WTC11 (cell line): ENCODE measurements at regions not wholly inside any gene's neighbourhood (a gene's known extent, or its start where the extent isn't known, plus 50 kb on each side); places are given as distances from the start of the nearest gene placed in this dataset.
A peak's percentile ranks its signal among the peaks of the same experiment; 100 is the strongest.

Experiments used
- ATAC-seq: fragments of 200-7000 bp; cut with Tn5 transposase; 2 replicates; pipeline ENCODE4 v1.10.0; 2021; ENCODE audit warnings: mild to moderate bottlenecking, moderate library complexity
- CTCF ChIA-PET: fragments of 300-600 bp; sonication (Branson Sonifier 250); formaldehyde crosslinking; loops from one replicate; lab custom pipeline; 2021; ENCODE audit warnings: antibody characterized with exemption; lab: Charles Lee
- POLR2A ChIA-PET: fragments of 350-600 bp; sonication (Branson Sonifier 250); formaldehyde crosslinking; loops from one replicate; lab custom pipeline; 2021; ENCODE audit warnings: antibody characterized with exemption; lab: Charles Lee
- DNase-seq: peaks from one replicate; pipeline ENCODE4 v3.0.0; 2021; ENCODE audit warnings: low spot score
- H3K27ac Mint-ChIP-seq: 2 replicates; pipeline ENCODE4 v1.8.0; 2021; ENCODE audit warnings: mixed read lengths
- H3K27me3 Mint-ChIP-seq: 2 replicates; pipeline ENCODE4 v1.8.0; 2021; ENCODE audit warnings: low read depth, mild to moderate bottlenecking, moderate library complexity, mixed read lengths
- H3K36me3 Mint-ChIP-seq: 2 replicates; pipeline ENCODE4 v1.8.0; 2021; ENCODE audit warnings: mixed read lengths
- H3K4me1 Mint-ChIP-seq: 2 replicates; pipeline ENCODE4 v1.8.0; 2022; ENCODE audit warnings: mixed read lengths
- H3K4me3 Mint-ChIP-seq: 2 replicates; pipeline ENCODE4 v1.8.0; 2021; ENCODE audit warnings: mild to moderate bottlenecking, moderate library complexity, mixed read lengths
- H3K9me3 Mint-ChIP-seq: 2 replicates; pipeline ENCODE4 v1.8.0; 2021; ENCODE audit warnings: mixed read lengths
- CREB1 ChIP-seq: sonication (generic); formaldehyde crosslinking; IDR thresholded peaks from 2 replicates; pipeline ENCODE4 v1.8.0; 2023; ENCODE audit warnings: mild to moderate bottlenecking, missing genetic modification reagents
- ESRRA ChIP-seq: sonication (generic); formaldehyde crosslinking; IDR thresholded peaks from 2 replicates; pipeline ENCODE4 v1.8.1; 2022; ENCODE audit warnings: mild to moderate bottlenecking, missing genetic modification reagents, borderline replicate concordance
- FOXK1 ChIP-seq: sonication (generic); formaldehyde crosslinking; IDR thresholded peaks from 2 replicates; pipeline ENCODE4 v1.8.0; 2022; ENCODE audit warnings: mild to moderate bottlenecking, moderate library complexity, missing genetic modification reagents
- IRF2 ChIP-seq: sonication (generic); formaldehyde crosslinking; IDR thresholded peaks from 2 replicates; pipeline ENCODE4 v1.8.0; 2022; ENCODE audit warnings: low read depth, missing genetic modification reagents, borderline replicate concordance
- JAZF1 ChIP-seq: fragments of 250-450 bp; sonication (Bioruptor Pico); IDR thresholded peaks from 2 replicates; pipeline ENCODE4 v1.9.0; 2021; ENCODE audit warnings: moderate library complexity, mild to moderate bottlenecking, inconsistent platforms
- NR2C2 ChIP-seq: sonication (generic); formaldehyde crosslinking; IDR thresholded peaks from 2 replicates; pipeline ENCODE4 v1.8.0; 2022; ENCODE audit warnings: mild to moderate bottlenecking, missing genetic modification reagents
- NR3C1 ChIP-seq: sonication (generic); formaldehyde crosslinking; conservative IDR thresholded peaks from 2 replicates; pipeline ENCODE4 v1.8.1; 2023; ENCODE audit warnings: low read depth, mild to moderate bottlenecking, missing genetic modification reagents
- OVOL2 ChIP-seq: fragments of 250-450 bp; sonication (Bioruptor Pico); IDR thresholded peaks from 2 replicates; pipeline ENCODE4 v1.9.0; 2021; ENCODE audit warnings: mild to moderate bottlenecking, borderline replicate concordance
- ZBTB21 ChIP-seq: sonication (generic); formaldehyde crosslinking; IDR thresholded peaks from 2 replicates; pipeline ENCODE4 v1.8.1; 2023; ENCODE audit warnings: mild to moderate bottlenecking, missing genetic modification reagents, borderline replicate concordance
- ZNF219 ChIP-seq: sonication (generic); formaldehyde crosslinking; IDR thresholded peaks from 2 replicates; pipeline ENCODE4 v1.8.0; 2023; ENCODE audit warnings: missing genetic modification reagents, mild to moderate bottlenecking, borderline replicate concordance
- TF ChIP-seq, protein P1 (sequence below): sonication (generic); formaldehyde crosslinking; IDR thresholded peaks from 2 replicates; pipeline ENCODE4 v1.8.1; 2023; ENCODE audit warnings: mild to moderate bottlenecking, moderate library complexity, missing genetic modification reagents
- TF ChIP-seq, protein P2 (sequence below): fragments of 250-450 bp; sonication (Bioruptor Pico); conservative IDR thresholded peaks from 2 replicates; pipeline ENCODE4 v1.9.0; 2021; ENCODE audit warnings: mild to moderate bottlenecking
- TF ChIP-seq, protein P3 (sequence below): sonication (generic); formaldehyde crosslinking; IDR thresholded peaks from 2 replicates; pipeline ENCODE4 v1.8.0; 2023; ENCODE audit warnings: mild to moderate bottlenecking, missing genetic modification reagents
- TF ChIP-seq, protein P4 (sequence below): fragments of 250-450 bp; sonication (Bioruptor Pico); IDR thresholded peaks from 2 replicates; pipeline ENCODE4 v1.8.0; 2021; ENCODE audit warnings: mild to moderate bottlenecking
- TF ChIP-seq, protein P5 (sequence below): fragments of 250-450 bp; sonication (Bioruptor Pico); IDR thresholded peaks from 2 replicates; pipeline ENCODE4 v1.9.0; 2021; ENCODE audit warnings: moderate library complexity, mild to moderate bottlenecking, inconsistent platforms, borderline replicate concordance
- TF ChIP-seq, protein P6 (sequence below): sonication (generic); formaldehyde crosslinking; IDR thresholded peaks from 2 replicates; pipeline ENCODE4 v1.8.1; 2022; ENCODE audit warnings: mild to moderate bottlenecking, missing genetic modification reagents, moderate library complexity, borderline replicate concordance
- TF ChIP-seq, protein P7 (sequence below): sonication (generic); formaldehyde crosslinking; IDR thresholded peaks from 2 replicates; pipeline ENCODE4 v1.8.1; 2023; ENCODE audit warnings: mild to moderate bottlenecking, missing genetic modification reagents
- TF ChIP-seq, protein P8 (sequence below): sonication (generic); formaldehyde crosslinking; IDR thresholded peaks from 2 replicates; pipeline ENCODE4 v1.8.0; 2022; ENCODE audit warnings: mild to moderate bottlenecking, missing genetic modification reagents
- TF ChIP-seq, protein P9 (sequence below): sonication (generic); formaldehyde crosslinking; IDR thresholded peaks from 2 replicates; pipeline ENCODE4 v1.8.1; 2022; ENCODE audit warnings: missing genetic modification reagents, borderline replicate concordance
- TF ChIP-seq, protein P10 (sequence below): sonication (generic); formaldehyde crosslinking; IDR thresholded peaks from 2 replicates; pipeline ENCODE4 v1.8.1; 2023; ENCODE audit warnings: mild to moderate bottlenecking, missing genetic modification reagents, moderate library complexity

DNA sequence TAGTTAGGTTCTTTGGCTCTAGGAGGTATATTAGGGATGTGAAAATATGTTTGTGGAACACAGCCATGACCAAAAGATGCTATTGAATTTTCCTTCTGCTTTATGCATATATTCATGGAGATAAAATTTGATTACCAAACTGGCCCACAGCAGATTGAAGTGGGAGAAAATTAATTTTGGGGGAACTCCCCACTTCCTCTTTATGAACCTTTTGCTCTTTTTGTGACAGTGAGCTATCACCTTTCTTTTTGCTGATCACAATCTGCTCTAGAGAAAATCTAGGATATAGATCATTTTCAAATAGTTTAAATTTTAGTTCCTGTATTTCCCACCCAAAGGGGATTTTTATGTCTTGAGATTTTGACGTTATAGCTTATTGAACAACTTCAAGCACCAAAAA lies 313.0 kb downstream of the GABRB2 start (continued):
- TF ChIP-seq, protein P1, sequence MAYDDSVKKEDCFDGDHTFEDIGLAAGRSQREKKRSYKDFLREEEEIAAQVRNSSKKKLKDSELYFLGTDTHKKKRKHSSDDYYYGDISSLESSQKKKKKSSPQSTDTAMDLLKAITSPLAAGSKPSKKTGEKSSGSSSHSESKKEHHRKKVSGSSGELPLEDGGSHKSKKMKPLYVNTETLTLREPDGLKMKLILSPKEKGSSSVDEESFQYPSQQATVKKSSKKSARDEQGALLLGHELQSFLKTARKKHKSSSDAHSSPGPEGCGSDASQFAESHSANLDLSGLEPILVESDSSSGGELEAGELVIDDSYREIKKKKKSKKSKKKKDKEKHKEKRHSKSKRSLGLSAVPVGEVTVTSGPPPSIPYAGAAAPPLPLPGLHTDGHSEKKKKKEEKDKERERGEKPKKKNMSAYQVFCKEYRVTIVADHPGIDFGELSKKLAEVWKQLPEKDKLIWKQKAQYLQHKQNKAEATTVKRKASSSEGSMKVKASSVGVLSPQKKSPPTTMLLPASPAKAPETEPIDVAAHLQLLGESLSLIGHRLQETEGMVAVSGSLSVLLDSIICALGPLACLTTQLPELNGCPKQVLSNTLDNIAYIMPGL, result no peak
- TF ChIP-seq NR2C2 (CRISPR knock-in tag), result no peak
- TF ChIP-seq, protein P2, sequence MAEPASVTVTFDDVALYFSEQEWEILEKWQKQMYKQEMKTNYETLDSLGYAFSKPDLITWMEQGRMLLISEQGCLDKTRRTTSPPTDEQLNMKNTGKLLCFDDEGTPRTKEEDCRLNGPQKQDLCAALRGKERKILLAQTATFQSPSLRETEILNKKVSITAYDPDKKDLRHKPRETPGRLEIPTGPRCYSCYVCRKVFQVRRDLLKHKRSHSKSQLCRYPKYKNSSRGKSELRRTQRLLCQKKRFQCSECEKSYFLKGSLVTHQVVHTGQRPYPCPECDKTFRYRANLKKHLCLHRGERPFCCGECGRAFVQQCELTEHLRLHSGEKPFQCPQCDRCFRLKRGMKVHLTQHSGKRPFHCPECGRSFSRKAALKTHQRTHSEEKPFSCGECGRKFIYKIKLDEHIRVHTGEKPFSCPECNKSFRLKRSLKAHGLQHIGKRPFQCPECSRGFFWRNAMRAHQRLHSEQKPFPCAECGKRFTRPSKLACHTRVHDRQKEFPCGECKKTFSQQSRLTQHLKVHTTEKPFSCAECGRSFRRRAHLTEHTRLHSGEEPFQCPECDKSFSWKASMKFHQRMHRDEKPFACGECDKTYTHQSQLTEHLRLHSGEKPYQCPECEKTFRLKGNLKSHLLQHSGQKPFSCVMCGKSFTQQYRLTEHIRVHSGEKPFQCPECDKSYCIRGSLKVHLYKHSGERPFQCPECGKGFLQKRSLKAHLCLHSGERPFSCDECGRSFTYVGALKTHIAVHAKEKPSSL (CRISPR knock-in tag), result no peak
- TF ChIP-seq, protein P3, sequence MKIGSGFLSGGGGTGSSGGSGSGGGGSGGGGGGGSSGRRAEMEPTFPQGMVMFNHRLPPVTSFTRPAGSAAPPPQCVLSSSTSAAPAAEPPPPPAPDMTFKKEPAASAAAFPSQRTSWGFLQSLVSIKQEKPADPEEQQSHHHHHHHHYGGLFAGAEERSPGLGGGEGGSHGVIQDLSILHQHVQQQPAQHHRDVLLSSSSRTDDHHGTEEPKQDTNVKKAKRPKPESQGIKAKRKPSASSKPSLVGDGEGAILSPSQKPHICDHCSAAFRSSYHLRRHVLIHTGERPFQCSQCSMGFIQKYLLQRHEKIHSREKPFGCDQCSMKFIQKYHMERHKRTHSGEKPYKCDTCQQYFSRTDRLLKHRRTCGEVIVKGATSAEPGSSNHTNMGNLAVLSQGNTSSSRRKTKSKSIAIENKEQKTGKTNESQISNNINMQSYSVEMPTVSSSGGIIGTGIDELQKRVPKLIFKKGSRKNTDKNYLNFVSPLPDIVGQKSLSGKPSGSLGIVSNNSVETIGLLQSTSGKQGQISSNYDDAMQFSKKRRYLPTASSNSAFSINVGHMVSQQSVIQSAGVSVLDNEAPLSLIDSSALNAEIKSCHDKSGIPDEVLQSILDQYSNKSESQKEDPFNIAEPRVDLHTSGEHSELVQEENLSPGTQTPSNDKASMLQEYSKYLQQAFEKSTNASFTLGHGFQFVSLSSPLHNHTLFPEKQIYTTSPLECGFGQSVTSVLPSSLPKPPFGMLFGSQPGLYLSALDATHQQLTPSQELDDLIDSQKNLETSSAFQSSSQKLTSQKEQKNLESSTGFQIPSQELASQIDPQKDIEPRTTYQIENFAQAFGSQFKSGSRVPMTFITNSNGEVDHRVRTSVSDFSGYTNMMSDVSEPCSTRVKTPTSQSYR (CRISPR knock-in tag), result no peak
- no peak for TF ChIP-seq CREB1
- no peak for TF ChIP-seq ZNF219 (CRISPR knock-in tag)
- TF ChIP-seq JAZF1 (CRISPR knock-in tag), result no peak
- TF ChIP-seq, protein P4, sequence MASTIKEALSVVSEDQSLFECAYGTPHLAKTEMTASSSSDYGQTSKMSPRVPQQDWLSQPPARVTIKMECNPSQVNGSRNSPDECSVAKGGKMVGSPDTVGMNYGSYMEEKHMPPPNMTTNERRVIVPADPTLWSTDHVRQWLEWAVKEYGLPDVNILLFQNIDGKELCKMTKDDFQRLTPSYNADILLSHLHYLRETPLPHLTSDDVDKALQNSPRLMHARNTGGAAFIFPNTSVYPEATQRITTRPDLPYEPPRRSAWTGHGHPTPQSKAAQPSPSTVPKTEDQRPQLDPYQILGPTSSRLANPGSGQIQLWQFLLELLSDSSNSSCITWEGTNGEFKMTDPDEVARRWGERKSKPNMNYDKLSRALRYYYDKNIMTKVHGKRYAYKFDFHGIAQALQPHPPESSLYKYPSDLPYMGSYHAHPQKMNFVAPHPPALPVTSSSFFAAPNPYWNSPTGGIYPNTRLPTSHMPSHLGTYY (CRISPR knock-in tag), result no peak
- TF ChIP-seq ESRRA, result no peak
- TF ChIP-seq FOXK1 (CRISPR knock-in tag), result no peak

DNA sequence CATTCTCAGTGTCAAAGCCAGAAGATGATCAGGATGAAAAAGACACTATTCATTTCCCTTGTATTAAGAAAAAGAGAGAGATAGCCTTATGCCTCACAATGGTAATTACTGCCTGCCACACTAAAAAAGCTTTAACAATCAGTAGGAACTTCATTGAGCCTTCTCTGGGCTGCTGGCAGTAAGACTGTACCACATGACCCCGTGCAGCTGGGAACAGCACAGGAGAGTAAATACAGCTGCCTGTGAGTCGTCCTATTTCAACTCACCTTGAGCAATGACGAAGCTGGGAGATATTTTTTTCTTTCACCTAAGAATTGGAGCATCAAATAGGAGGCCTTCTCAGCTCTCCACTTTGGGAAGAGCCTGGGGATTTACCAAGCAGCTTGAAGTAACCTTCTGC lies 316.3 kb downstream of the GABRB2 start:
- Mint-ChIP-seq H3K27me3 (no peaks in the 10 kb centered on the region), H3K27ac (no peak overlapping the region), H3K4me1 (peaks cover 36% of the 10 kb centered on the region), H3K9me3 (peaks cover 14% of the 10 kb centered on the region), H3K36me3 (no peaks in the 10 kb centered on the region; the same call in 1 of the 2 replicates), H3K4me3 (no peak overlapping the region)
- ChIA-PET CTCF (no interaction called here), POLR2A (interaction anchor here (1.2 kb wide), 1 partner anchor 307 kb away, joined by 3 read pairs; no protein-coding TSS in a partner anchor)
- ATAC-seq (peak; percentile 65; the same call in 1 of the 2 replicates), DNase-seq (peak; percentile 11)
- TF ChIP-seq OVOL2 (CRISPR knock-in tag) (no peak), ZBTB21 (CRISPR knock-in tag) (no peak), NR3C1 (no peak), IRF2 (no peak)
- TF ChIP-seq, protein P5, sequence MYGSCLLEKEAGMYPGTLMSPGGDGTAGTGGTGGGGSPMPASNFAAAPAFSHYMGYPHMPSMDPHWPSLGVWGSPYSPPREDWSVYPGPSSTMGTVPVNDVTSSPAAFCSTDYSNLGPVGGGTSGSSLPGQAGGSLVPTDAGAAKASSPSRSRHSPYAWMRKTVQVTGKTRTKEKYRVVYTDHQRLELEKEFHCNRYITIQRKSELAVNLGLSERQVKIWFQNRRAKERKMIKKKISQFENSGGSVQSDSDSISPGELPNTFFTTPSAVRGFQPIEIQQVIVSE (CRISPR knock-in tag), result no peak
- TF ChIP-seq, protein P6, sequence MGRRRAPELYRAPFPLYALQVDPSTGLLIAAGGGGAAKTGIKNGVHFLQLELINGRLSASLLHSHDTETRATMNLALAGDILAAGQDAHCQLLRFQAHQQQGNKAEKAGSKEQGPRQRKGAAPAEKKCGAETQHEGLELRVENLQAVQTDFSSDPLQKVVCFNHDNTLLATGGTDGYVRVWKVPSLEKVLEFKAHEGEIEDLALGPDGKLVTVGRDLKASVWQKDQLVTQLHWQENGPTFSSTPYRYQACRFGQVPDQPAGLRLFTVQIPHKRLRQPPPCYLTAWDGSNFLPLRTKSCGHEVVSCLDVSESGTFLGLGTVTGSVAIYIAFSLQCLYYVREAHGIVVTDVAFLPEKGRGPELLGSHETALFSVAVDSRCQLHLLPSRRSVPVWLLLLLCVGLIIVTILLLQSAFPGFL, result no peak
- TF ChIP-seq, protein P7, sequence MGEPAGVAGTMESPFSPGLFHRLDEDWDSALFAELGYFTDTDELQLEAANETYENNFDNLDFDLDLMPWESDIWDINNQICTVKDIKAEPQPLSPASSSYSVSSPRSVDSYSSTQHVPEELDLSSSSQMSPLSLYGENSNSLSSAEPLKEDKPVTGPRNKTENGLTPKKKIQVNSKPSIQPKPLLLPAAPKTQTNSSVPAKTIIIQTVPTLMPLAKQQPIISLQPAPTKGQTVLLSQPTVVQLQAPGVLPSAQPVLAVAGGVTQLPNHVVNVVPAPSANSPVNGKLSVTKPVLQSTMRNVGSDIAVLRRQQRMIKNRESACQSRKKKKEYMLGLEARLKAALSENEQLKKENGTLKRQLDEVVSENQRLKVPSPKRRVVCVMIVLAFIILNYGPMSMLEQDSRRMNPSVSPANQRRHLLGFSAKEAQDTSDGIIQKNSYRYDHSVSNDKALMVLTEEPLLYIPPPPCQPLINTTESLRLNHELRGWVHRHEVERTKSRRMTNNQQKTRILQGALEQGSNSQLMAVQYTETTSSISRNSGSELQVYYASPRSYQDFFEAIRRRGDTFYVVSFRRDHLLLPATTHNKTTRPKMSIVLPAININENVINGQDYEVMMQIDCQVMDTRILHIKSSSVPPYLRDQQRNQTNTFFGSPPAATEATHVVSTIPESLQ (CRISPR knock-in tag), result no peak
- TF ChIP-seq, protein P8, sequence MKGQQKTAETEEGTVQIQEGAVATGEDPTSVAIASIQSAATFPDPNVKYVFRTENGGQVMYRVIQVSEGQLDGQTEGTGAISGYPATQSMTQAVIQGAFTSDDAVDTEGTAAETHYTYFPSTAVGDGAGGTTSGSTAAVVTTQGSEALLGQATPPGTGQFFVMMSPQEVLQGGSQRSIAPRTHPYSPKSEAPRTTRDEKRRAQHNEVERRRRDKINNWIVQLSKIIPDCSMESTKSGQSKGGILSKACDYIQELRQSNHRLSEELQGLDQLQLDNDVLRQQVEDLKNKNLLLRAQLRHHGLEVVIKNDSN (CRISPR knock-in tag), result peak; percentile 44; the same call in 1 of the 2 replicates
- TF ChIP-seq, protein P9, sequence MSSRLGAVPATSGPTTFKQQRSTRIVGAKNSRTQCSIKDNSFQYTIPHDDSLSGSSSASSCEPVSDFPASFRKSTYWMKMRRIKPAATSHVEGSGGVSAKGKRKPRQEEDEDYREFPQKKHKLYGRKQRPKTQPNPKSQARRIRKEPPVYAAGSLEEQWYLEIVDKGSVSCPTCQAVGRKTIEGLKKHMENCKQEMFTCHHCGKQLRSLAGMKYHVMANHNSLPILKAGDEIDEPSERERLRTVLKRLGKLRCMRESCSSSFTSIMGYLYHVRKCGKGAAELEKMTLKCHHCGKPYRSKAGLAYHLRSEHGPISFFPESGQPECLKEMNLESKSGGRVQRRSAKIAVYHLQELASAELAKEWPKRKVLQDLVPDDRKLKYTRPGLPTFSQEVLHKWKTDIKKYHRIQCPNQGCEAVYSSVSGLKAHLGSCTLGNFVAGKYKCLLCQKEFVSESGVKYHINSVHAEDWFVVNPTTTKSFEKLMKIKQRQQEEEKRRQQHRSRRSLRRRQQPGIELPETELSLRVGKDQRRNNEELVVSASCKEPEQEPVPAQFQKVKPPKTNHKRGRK (CRISPR knock-in tag), result no peak
- TF ChIP-seq, protein P10, sequence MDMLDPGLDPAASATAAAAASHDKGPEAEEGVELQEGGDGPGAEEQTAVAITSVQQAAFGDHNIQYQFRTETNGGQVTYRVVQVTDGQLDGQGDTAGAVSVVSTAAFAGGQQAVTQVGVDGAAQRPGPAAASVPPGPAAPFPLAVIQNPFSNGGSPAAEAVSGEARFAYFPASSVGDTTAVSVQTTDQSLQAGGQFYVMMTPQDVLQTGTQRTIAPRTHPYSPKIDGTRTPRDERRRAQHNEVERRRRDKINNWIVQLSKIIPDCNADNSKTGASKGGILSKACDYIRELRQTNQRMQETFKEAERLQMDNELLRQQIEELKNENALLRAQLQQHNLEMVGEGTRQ (CRISPR knock-in tag), result peak; percentile 56
